K562 (cell line): ENCODE measurements at regions not wholly inside any gene's neighbourhood (a gene's known extent, or its start where the extent isn't known, plus 50 kb on each side); places are given as distances from the start of the nearest gene placed in this dataset.

Experiments used
- BCL6 ChIP-seq: fragments of 250-450 bp; sonication (Bioruptor Pico); IDR thresholded peaks from 2 replicates; pipeline ENCODE4 v1.4.0; 2020
- CSDE1 ChIP-seq, 2 experiments: fragments of 450-650 bp; IDR thresholded peaks; 2 replicates each; pipeline ENCODE4 v1.6.1; 2016; ENCODE audit warnings: mild to moderate bottlenecking in 1 of 2
- DACH1 ChIP-seq: fragments of 450-650 bp; IDR thresholded peaks from 2 replicates; pipeline ENCODE4 v1.6.1; 2018; ENCODE audit not compliant: partially characterized antibody
- KLF16 ChIP-seq: IDR thresholded peaks from 2 replicates; pipeline ENCODE4 v1.6.1; 2016; ENCODE audit warnings: antibody characterized with exemption
- MAFG ChIP-seq: fragments of 450-650 bp; conservative IDR thresholded peaks from 2 replicates; pipeline ENCODE4 v1.6.1; 2016; ENCODE audit warnings: missing genetic modification characterization, missing compliant biosample characterization
- MXI1 ChIP-seq: IDR thresholded peaks from 2 replicates; pipeline ENCODE4 v1.6.1; 2011; ENCODE audit warnings: low read depth, mild to moderate bottlenecking, improper control_type of control experiment, low read length
- NCOA6 ChIP-seq: fragments of 450-650 bp; IDR thresholded peaks from 2 replicates; pipeline ENCODE4 v1.6.1; 2017; ENCODE audit warnings: mild to moderate bottlenecking
- NFIC ChIP-seq: fragments of 450-650 bp; IDR thresholded peaks from 2 replicates; pipeline ENCODE4 v1.6.1; 2017; ENCODE audit warnings: mild to moderate bottlenecking, inconsistent platforms
- SMAD3 ChIP-seq: fragments of 450-650 bp; formaldehyde crosslinking; conservative IDR thresholded peaks from 2 replicates; pipeline ENCODE4 v1.4.0; 2020; ENCODE audit warnings: mild to moderate bottlenecking
- SMC3 ChIP-seq: conservative IDR thresholded peaks from 2 replicates; pipeline ENCODE4 v1.6.1; 2011; ENCODE audit warnings: low read depth, low read length, improper control_type of control experiment; ENCODE audit not compliant: insufficient read depth
- SRSF7 ChIP-seq: fragments of 200-400 bp; formaldehyde crosslinking; optimal IDR thresholded peaks from 2 replicates; pipeline ENCODE3; 2017; ENCODE audit warnings: mild to moderate bottlenecking, low read depth, low read length
- SRSF9 ChIP-seq: fragments of 200-400 bp; formaldehyde crosslinking; IDR thresholded peaks from 2 replicates; pipeline ENCODE4 v1.6.1; 2017; ENCODE audit warnings: low read depth, low read length, borderline replicate concordance
- STAT5A ChIP-seq: IDR thresholded peaks from 2 replicates; pipeline ENCODE4 v1.6.1; 2012; ENCODE audit warnings: low read length, inconsistent platforms, borderline replicate concordance
- TEAD2 ChIP-seq: fragments of 450-650 bp; IDR thresholded peaks from 2 replicates; pipeline ENCODE4 v1.6.1; 2016; ENCODE audit warnings: missing genetic modification characterization, control low read depth, missing compliant biosample characterization
- U2AF1 ChIP-seq: fragments of 200-400 bp; formaldehyde crosslinking; optimal IDR thresholded peaks from 2 replicates; pipeline ENCODE3; 2017; ENCODE audit warnings: mild to moderate bottlenecking, low read depth, low read length, moderate library complexity
- UBTF ChIP-seq, 2 experiments: IDR thresholded peaks; 2 replicates each; pipeline ENCODE4 v1.6.1; 2012; ENCODE audit warnings: improper control_type of control experiment in 2 of 2, low read depth in 2 of 2, low read length in 2 of 2, borderline replicate concordance in 1 of 2
- ZBTB33 ChIP-seq: sonication (generic); formaldehyde crosslinking; IDR thresholded peaks from 2 replicates; pipeline ENCODE4 v1.8.1; 2023; ENCODE audit warnings: mild to moderate bottlenecking, missing genetic modification reagents
- ZFX ChIP-seq: sonication (generic); formaldehyde crosslinking; IDR thresholded peaks from 2 replicates; pipeline ENCODE4 v1.8.0; 2022; ENCODE audit warnings: mild to moderate bottlenecking, missing genetic modification reagents, moderate library complexity
- ZNF431 ChIP-seq: sonication (generic); formaldehyde crosslinking; IDR thresholded peaks from 2 replicates; pipeline ENCODE4 v1.8.0; 2022; ENCODE audit warnings: mild to moderate bottlenecking, missing genetic modification reagents
- TF ChIP-seq, protein P1 (sequence below): fragments of 450-650 bp; IDR thresholded peaks from 2 replicates; pipeline ENCODE4 v1.6.1; 2016; ENCODE audit warnings: mild to moderate bottlenecking
- TF ChIP-seq, protein P2 (sequence below): sonication (generic); formaldehyde crosslinking; IDR thresholded peaks from 2 replicates; pipeline ENCODE4 v1.8.1; 2022; ENCODE audit warnings: missing genetic modification reagents
- TF ChIP-seq, protein P3 (sequence below), 2 experiments: fragments of 450-650 bp; IDR thresholded peaks; 2 replicates each; pipeline ENCODE4 v1.6.1; 2016

DNA sequence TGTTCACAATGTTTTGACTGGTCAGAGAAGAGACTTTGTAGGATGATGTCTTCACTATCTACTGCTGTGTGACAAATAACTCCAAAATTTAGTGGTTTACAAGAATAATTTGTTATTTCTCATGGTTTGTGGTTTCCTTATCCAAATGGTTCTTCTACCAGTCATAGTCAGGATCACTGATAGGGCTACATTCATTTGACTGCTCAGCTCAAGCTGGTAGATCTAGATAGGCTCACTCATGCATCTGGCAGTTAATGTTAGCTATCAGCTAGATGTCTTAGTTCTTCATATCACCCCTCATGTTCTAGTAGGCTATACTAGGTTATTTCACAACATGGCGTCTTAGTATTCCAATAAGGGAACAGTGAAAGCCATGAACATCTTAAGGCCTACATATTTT is 131.0 kb downstream of the ID4 start (continued):
- TF ChIP-seq, protein P1, sequence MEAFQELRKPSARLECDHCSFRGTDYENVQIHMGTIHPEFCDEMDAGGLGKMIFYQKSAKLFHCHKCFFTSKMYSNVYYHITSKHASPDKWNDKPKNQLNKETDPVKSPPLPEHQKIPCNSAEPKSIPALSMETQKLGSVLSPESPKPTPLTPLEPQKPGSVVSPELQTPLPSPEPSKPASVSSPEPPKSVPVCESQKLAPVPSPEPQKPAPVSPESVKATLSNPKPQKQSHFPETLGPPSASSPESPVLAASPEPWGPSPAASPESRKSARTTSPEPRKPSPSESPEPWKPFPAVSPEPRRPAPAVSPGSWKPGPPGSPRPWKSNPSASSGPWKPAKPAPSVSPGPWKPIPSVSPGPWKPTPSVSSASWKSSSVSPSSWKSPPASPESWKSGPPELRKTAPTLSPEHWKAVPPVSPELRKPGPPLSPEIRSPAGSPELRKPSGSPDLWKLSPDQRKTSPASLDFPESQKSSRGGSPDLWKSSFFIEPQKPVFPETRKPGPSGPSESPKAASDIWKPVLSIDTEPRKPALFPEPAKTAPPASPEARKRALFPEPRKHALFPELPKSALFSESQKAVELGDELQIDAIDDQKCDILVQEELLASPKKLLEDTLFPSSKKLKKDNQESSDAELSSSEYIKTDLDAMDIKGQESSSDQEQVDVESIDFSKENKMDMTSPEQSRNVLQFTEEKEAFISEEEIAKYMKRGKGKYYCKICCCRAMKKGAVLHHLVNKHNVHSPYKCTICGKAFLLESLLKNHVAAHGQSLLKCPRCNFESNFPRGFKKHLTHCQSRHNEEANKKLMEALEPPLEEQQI = no peak
- TF ChIP-seq BCL6 (CRISPR knock-in tag) (no peak), STAT5A (peak; percentile 77; the same call in 1 of the 2 replicates), TEAD2 (no peak), NCOA6 (no peak), MAFG (tag) (no peak), ZBTB33 (CRISPR knock-in tag) (no peak), MXI1 (no peak), CSDE1 (IDR thresholded peaks at IDR 0.05) (no peak), SRSF9 (no peak), SMC3 (no peak), KLF16 (peak; percentile 86), SMAD3 (CRISPR knock-in tag) (no peak), U2AF1 (no peak), UBTF (IDR thresholded peaks at IDR 0.05; ENCODE audit: borderline replicate concordance in 1 of 2, low read depth in 2 of 2, low read length in 2 of 2) (no peak), ZNF431 (CRISPR knock-in tag) (no peak), SRSF7 (no peak), DACH1 (no peak), NFIC (peak; percentile 48), ZFX (CRISPR knock-in tag) (no peak)
- TF ChIP-seq, protein P2, sequence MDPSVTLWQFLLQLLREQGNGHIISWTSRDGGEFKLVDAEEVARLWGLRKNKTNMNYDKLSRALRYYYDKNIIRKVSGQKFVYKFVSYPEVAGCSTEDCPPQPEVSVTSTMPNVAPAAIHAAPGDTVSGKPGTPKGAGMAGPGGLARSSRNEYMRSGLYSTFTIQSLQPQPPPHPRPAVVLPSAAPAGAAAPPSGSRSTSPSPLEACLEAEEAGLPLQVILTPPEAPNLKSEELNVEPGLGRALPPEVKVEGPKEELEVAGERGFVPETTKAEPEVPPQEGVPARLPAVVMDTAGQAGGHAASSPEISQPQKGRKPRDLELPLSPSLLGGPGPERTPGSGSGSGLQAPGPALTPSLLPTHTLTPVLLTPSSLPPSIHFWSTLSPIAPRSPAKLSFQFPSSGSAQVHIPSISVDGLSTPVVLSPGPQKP (CRISPR knock-in tag) = no peak
- TF ChIP-seq, protein P3, sequence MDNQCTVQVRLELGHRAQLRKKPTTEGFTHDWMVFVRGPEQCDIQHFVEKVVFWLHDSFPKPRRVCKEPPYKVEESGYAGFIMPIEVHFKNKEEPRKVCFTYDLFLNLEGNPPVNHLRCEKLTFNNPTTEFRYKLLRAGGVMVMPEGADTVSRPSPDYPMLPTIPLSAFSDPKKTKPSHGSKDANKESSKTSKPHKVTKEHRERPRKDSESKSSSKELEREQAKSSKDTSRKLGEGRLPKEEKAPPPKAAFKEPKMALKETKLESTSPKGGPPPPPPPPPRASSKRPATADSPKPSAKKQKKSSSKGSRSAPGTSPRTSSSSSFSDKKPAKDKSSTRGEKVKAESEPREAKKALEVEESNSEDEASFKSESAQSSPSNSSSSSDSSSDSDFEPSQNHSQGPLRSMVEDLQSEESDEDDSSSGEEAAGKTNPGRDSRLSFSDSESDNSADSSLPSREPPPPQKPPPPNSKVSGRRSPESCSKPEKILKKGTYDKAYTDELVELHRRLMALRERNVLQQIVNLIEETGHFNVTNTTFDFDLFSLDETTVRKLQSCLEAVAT (IDR thresholded peaks at IDR 0.05) = 0 out of 4 replicates have a peak, but pooled peaks of 1 of the 2 experiments have one; percentile 34
